ENCODE measurements at regions not wholly inside any gene's neighbourhood (a gene's known extent, or its start where the extent isn't known, plus 50 kb on each side); places are given as distances from the start of the nearest gene placed in this dataset.

DNA sequence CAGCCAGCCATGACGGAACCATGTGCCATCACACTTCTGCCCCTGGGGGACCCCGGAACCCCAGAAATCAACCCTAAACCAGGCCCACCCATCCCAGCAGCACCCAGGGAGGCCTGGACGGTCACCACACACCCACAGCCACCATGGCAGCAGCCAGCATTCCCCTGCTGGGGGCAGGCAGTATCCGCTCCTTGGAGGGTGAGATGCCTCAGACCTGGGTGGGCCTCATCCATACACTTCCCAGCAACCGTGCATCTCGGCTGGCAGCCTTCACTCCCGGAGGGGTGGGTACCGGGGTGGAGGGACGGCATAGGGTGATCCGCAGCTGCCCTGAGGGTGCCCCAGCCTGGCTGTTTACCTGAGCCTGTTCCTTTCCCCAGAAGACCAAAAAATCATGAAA lies 69.1 kb upstream of the FAM20C start:
- in situ Hi-C loops (cut with MboI; ENCODE audit: low sequenced_read_pairs, unreplicated experiment), result no loop called here
- TF ChIP-seq CTCF (IDR thresholded peaks at IDR 0.05; ENCODE audit: borderline replicate concordance, control extremely low read depth, extremely low read depth, insufficient read depth, missing control alignments), result no peak

DNA sequence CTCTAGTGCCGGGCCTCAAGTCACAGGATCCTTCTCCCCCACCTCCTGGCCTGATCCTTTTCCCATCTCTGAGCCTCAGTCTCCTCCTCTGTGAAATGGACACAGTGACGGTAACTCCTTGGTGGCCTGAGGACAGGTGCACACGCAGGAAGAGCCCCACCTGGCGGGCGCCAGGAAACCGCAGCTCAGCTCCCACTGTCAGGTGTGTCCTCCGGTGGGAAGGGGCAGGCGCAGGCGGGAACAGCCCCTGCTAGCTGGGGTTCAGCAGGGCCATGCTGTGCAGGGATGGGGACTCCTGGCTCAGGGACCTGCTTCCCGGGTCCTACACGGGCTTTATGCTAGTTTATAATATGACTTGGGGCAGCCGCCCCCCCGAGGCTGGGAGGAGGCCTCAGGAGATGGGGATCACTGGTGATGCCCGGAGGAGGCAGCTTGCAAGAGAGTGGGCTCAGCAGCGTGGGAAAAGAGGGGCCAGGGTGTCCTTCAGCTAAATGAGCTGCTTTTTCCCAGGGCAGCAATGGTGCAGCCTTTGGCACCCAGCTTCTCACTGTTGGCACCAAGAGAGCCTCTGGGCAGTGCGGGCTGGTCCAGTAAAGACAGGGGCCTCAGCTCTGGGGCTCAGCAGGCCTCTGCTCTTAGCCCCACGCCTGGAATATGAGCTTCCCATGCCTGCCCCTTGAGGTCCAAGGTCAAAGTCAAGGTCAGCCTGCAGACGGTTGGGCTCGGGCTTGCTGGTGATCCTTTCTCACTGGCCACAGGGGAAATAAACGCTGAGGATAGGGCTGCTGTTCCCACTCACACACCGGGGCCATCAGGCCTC lies 68.0 kb upstream of the FAM20C start:
- TF ChIP-seq CTCF (IDR thresholded peaks at IDR 0.05; ENCODE audit: borderline replicate concordance, control extremely low read depth, extremely low read depth, insufficient read depth, missing control alignments), result no peak
- in situ Hi-C loops (cut with MboI; ENCODE audit: low sequenced_read_pairs, unreplicated experiment), result no loop called here
- no peak for DNase-seq (ENCODE audit: low spot score)

More for the DNA sequence above, 69.1 kb upstream of the FAM20C start:
- no peak for DNase-seq (ENCODE audit: low spot score)

DNA sequence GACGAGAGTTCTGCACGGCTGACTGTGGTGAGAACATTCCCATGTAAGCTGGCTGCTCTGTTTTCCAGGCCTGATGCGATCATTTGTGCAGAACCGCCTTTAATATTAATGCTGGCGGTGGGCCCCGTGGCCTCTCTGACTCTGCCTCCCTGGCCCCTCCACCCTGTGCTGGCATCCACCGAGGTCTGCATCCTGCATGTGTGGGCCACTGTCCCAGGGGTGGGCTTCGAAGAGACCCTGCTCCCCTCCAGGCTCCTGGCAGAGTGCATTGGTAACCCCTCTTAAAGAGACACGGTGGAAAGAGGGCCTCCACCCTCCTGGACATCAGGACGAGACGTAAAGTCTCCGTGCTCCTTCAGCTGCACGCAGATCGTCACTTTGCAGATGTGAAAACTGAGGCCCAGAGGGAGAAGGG lies 67.3 kb upstream of the FAM20C start:
- DNase-seq (ENCODE audit: low spot score), result no peak
- no peak for TF ChIP-seq CTCF (IDR thresholded peaks at IDR 0.05; ENCODE audit: borderline replicate concordance, control extremely low read depth, extremely low read depth, insufficient read depth, missing control alignments)
- in situ Hi-C loops (cut with MboI; ENCODE audit: low sequenced_read_pairs, unreplicated experiment), result no loop called here

GRCh38 chr7:125661-126060 lies 66.7 kb upstream of the FAM20C start:
- in situ Hi-C loops (cut with MboI; ENCODE audit: low sequenced_read_pairs, unreplicated experiment), result no loop called here
- no peak for TF ChIP-seq CTCF (IDR thresholded peaks at IDR 0.05; ENCODE audit: borderline replicate concordance, control extremely low read depth, extremely low read depth, insufficient read depth, missing control alignments)
- DNase-seq (ENCODE audit: low spot score), result no peak

- no peak for DNase-seq (ENCODE audit: low spot score)
- TF ChIP-seq CTCF (IDR thresholded peaks at IDR 0.05; ENCODE audit: borderline replicate concordance, control extremely low read depth, extremely low read depth, insufficient read depth, missing control alignments), result no peak
- in situ Hi-C loops (cut with MboI; ENCODE audit: low sequenced_read_pairs, unreplicated experiment), result no loop called here
Observed at GRCh38 chr7:126368-126767, 66.0 kb upstream of the FAM20C start.

DNA sequence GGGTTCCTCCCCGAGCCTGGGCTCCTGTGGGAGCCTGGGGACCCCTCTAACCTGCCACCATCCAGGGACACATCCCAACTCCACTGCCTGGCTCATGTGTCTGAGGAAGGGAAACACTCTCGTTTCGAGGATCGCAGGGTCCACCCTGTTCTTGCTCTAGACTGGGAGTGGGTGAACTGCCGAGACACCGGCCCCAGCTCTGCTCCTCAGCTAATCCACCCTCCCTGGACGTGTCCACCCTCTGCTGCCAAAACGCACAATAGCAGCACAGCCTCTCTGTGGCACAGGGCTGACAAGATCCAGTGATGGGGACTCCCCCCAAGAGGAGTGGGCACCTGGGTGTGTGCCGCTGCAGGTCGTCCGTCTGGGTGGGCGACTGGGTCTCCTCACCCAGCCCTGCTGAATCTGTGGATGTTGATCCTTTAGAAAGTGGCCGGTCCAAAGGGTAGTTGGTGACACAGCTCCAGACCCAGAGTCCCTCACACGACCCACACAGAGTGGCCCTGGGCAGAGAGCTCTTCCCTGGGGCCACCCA lies 65.2 kb upstream of the FAM20C start:
- no peak for DNase-seq (ENCODE audit: low spot score)
- in situ Hi-C loops (cut with MboI; ENCODE audit: low sequenced_read_pairs, unreplicated experiment), result no loop called here
- TF ChIP-seq CTCF (IDR thresholded peaks at IDR 0.05; ENCODE audit: borderline replicate concordance, control extremely low read depth, extremely low read depth, insufficient read depth, missing control alignments), result no peak
